HG02938 (cell line): ENCODE measurements at regions not wholly inside any gene's neighbourhood (a gene's known extent, or its start where the extent isn't known, plus 50 kb on each side); places are given as distances from the start of the nearest gene placed in this dataset.

Experiments used
- ATAC-seq: cut with Tn5 transposase; IDR thresholded peaks from one replicate; pipeline ENCODE4 v1.9.1; 2021; ENCODE audit warnings: mild to moderate bottlenecking, moderate library complexity; ENCODE audit not compliant: unreplicated experiment

DNA sequence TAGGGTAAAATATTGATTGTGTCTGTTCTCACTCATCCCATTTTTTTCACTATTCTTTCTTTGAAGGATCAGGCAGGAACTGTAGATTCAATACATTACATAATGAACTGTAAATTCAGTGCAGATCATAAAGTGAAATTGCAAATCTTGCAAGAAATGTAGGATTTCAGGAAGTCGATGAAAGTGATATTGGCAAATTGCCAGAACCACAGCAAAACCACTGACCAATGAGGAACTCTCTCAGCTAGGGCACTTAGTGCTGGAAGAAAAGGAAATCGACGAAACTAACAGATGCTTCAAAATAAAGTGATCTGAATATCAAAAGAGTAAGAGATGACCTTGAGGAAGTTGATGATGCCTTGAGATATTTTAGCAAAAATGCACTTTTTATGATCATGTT, 157.6 kb downstream of the AACS start:
- no peak for ATAC-seq

DNA sequence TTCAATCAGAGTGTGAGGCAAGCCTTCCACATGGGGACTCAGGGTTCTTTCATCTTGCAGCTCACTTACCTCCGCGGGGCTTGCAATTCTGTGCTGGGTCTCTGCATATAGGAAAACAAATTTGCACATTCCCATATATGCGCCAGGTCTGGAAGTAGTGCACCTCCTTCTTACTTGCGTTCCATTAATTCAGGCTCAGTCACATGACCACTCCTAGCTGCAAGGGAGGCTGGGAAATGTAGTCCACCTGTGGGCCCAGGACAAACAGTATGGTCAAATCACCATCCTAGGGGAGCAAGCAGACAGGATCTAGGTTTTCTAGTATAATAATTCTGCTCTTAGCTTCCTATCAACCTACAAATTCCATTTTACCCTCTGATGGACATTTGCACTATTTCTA, 160.4 kb downstream of the AACS start:
- ATAC-seq = no peak

DNA sequence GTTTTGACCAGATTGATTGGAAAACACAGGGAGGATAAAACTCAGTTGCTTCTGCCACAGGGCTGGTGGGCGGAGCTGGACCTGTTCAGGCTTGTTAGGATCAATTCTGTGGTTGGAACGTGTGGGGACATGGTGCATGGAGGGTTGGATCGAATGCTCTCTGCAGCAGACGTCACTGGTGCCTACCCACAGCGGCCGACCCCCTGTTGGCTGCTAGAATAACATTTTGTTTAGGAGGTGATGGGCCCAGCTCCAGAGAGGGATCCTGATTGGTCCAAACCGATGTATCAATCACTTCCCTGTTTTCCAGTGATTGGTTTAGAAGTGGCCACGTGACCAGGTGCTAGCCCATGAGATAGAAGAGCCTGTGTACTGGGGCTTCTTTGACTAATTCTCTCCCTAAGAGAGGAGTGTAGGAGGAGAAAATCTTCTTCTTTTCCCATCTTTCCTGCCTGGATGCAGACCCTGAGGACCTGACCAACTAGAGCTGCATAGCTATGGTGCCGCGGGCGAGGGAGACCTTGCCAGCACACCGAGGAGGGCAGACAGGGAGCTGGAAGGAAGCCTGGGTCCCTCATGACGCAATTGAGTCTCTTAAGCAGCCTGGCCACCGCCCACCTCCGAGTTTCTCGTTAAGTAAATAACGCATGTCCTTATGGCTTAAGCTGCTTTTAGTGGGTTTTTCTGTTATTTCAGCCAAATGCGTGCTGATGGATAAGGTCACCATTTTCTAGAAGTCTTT, 163.5 kb downstream of the AACS start:
- ATAC-seq = no peak

DNA sequence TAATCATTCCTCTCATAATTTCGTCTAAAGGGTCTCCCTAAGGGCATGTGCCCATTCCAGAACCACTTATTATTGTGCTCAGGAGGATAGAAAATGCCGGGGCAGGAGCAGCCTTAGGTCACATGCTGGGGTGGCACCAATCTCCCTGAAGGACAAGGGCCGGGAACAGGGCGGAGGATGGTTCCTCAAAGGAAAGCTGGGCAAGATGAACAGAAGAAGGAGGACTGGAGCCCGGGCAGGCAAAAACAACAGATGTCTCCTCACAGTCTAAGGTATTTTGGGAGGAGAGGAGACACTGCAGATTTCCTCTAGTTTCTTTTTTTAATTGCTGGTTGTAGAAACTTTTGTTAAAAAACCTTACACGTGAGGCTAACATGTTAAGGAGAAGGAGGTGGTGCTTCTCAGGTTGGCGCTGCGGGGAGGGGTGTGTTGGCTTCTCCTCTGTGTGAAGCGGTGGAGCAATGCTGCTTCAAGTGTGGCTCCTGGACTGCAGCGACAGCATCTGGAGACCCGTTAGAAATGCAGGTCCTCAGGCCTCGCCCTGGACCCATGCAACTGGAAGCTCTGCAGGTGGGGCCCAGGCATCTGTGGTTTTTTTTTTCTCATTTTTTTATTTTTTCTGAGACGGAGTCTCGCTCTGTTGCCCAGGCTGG, 164.8 kb downstream of the AACS start:
- no peak for ATAC-seq

DNA sequence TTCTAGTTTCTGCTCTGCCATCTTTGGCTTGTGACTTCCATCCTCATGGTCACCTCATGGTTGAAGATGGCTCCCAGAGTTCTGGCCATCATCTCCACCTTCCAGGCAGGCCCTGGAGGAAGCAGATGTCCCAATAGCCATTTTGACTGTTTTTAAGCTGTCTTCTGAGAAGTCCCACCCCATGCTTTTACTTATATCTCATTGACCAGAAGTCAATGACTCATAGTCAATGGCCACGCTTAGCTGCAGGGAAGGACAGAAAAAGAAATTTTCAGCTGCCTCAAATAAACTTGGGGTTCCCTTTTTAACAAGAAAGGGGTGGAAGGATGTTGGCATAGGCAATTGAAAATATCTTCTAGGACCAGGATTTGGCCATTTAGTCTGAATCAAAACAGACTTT, 168.1 kb downstream of the AACS start:
- no peak for ATAC-seq

DNA sequence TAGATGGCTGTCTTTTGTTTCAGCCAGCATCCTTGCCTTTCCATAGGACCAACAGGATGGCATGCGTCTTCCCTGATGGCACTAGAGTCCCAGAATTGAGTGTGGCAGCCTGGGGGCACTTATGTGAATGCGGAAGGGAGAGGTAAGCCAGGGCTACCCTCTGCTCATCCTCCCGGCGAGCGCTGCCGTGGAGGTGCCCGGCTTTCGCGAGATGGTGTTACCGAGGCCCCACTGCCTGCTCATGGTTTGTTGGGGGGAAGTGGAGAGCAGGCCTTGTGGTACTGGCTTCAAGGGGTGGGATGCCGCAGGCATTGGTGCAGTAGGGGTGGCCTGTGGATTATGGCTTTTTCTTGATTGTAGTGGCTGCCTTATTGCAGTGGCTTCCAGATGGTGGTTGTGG, 174.3 kb downstream of the AACS start:
- no peak for ATAC-seq

DNA sequence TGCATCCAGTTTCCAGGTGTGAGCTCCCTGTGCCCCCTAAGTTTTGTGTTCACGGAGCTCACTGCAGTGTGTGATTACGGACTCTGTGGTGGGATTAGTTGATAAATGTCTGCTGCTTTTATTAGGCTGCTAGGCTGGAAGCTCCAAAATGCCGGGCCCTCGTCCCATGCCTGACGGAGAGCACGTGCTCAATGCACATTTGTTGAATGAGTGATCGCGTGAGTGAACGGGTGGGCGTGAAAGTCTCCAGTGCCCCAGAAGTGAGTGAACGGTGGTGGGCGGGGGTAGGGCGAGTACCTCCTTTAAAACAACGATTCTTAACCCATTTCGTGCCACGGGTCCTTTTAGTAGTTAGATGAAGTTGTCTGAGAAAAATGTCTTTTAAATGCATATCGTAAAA, 175.5 kb downstream of the AACS start:
- ATAC-seq = no peak

DNA sequence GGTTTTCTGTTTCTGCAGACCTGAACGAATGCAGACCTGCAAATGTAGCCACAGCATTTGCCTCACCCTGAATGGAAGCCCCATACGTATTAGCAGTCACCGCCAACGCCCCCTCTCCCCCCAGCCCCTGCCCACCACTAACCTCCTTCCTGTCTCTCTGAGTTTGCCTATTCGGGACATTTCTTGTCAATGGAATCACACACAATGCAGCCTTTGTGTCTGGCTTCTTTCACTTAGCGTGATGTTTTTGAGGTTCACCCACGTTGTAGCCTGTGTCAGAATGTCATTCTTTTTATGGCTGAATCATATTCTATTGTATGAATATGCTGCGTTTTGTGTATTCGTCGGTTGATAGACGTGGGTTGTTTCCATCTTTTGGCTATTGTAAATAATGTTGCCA, 178.6 kb downstream of the AACS start:
- ATAC-seq = no peak

DNA sequence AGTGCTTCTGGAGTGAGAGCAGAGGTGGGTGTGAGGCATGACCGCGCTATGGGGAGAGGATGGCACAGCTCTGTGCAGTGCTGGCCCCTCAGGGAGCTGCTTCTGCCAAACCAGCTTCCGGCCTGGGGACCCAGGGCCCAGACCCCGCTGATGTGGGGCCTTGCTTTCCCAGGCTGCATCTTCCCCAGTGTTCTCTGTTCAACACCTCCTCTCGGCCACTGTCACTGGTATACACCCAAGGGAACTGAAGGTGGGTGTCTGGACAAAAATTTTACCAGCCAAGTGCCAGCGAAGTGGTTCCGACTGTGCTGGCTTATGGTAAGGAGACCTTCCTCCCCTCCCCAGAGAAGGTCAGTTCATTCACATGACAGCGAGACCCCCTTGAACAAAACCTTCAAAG, 179.1 kb downstream of the AACS start:
- ATAC-seq = no peak

DNA sequence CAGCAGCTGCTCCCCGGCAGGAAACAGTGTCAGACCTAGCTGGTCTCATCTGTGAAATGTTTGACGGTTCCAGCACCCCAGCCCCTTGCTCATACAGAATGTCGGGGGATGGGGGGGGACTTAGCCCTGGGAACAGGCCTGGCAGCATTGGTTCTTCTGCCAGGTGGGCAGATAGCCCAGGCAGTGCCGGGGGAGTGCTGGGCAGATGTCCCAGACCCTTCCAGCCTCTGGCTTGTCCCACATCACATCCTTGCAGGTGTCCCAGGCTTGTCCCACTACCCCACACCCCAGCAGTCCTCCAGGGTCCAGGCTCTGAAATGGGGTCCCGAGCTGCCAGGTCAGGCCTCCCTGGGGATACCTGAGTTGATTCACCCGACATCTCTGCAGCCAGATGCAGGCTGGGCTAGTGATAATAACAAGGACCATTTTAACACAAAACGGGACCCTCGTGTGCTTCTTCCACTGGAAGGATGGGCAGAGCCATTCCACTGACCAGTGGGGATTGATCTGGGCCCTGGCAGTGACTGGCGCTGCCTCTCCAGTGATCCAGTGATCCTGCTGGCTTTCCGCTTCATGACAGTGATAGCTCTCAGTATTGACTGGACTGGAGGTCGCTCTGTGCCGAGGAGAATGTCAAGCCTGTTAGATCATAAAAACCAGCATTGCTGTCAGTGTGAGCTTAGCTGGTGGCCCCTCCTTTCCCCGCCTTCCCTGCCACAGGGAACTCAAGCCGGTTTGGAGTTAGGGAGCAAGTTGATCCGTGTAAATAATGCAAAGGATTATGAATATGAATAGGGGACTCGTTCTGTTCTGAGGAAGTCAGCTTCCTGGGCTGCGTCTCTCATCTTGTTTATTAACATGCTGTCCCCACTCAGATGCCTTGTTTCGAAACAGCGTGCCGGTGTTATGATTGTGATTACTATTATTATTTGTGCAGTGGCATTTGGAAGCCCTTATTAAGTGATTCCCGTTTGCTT, 180.6 kb downstream of the AACS start:
- no peak for ATAC-seq

DNA sequence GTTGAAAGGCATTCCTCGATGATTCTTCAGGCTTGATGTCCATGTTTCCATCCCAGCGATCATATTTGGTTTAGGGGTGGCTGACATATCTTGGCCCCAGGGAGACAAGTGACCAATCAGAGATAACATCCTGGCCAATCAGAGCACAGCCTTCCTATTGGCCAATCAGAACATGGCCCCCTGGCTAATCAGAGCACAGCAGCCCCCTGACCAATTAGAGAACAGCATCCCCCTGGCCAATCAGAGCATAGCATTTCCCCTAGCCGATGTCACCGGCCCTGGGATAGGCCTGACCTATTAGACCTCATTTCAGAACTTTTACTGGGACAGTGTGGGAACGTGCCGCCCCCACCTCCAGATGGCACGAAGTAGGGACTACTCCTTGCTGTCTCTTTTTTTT, 182.2 kb downstream of the AACS start:
- no peak for ATAC-seq

DNA sequence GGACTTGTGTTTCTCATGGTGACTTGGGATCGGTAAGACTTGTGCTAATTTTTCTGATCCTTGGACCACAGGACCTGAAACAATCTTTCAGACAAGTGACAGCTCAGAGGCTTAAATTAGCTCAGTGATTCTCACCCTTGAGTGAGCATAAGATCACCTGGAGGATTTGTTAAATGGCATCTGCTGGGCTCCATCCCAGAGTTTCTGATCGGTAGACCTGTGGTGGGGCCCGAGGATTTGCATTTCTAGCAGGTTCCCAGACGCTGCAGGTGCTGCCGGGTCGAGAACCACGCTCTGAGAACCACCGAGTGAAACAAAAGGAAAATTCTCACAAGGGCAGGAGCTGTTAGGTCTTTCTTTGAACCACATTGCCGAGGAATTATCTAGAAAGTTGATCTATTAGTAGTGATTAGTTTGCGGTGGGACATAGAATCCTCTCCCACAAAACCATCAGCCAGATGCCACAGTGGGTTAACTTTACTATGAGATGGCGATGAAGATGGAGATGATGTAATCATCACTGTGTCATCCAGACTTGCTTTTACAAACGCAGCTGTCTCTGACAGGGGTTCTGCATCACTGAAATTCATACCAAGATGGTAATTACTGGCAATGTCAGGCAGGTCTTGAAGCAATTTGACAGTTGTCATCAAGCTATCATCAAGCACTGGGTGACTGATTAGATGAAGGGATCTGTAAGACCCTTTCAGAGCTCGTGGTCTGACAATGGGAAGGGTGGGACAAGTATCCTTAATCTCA, 184.0 kb downstream of the AACS start:
- no peak for ATAC-seq

DNA sequence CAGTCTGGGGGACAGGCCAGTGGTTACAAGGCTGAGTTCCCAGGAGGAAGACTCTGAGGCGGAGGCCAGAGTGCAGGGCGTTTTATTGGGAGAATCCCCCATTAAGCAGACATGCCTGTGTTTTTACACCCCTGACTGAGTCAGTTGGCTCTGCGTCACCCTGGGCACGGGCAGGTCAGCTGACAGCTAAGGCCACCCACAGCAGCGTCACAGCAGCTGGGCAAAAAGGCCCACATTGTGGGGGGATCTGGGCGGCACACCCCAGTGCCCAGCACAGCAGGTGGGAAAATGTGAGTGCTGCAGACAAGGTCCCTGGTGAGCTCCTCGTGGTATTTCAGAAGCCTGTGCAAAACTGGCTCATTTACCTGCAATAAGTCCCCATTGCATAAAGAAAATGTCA, 184.7 kb downstream of the AACS start:
- no peak for ATAC-seq

DNA sequence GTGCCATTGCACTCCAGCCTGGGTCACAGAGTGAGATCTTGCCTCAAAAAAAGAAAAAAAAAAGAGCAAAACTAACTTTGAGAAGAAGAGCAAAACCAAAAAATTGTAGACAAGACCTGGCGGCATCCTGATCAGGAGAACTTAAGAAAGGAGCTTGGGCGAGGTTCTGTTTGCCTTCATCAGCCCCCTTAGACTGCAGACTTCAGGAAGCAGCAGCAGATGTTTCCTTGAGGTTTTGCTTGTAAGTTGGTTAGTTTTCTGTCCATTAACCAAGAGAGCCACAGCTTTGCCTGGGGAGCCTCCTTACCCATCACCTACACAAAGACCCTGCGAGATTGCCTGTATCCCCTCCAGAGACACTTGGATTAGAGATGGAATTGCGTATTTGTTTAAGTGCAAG, 189.0 kb downstream of the AACS start:
- no peak for ATAC-seq

DNA sequence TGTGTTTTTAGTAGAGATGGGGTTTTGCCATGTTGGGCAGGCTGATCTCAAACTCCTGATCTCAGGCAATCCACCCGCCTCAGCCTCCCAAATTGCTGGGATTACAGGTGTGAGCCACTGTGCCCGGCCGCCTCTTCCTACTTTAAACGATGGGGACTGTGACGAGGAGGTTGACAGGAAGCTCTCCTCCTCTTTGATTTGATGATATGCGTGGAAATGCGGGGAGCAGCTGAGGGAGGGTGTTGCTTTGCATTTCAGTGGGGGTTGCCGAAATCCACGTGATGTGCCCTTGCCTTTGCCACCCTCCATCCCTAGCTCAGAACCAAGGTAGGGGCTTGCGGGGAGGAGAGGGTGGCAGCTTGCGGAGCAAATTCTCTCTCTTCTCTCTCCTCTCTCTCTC, 189.6 kb downstream of the AACS start:
- no peak for ATAC-seq

DNA sequence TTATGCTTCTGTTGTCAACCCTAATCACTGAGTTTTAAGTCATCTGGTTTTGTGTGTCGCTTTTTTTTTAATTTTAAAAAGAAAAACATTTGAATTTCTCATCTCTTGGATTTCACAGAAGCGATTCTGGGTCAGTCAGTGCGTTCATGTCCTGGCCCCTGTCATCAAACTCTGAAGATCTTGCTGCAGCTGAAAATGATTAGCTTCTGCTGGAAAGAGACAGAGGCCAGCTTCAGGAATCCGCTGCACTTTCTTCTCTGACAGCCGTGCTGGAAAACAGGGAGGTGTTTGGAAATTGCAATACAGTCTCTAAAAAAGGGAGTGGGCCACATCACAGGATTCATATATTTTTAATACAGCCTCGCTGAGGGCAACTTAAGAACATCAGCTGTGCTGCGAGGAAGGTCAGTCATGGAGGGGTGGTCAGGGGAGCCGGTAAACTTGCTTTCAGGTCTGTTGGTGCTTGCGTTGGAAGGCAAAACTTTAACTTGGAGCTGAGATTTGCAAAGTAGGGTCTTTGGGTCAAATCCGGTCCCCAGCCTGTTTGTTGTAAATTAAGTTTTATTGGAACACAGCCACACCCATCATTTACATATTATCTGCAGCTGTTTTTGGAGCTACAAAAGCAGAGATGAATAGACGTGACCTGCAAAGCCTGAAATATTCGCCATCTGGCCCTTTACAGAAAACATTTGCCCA, 190.8 kb downstream of the AACS start:
- ATAC-seq = no peak

DNA sequence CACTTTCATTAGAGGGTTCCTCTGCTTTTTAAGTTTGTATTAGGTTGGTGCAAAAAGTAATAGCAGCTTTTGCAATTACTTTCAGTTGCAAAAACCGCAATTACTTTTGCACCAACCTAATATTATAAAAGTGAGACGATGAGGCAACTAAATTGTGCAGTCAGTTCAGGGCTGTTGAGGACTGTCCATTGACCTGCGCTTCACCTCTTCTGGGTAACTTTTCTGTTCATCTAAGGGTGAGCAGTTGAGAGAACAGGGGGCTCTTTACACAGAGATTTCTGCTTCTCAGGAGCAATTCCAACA, 191.3 kb downstream of the AACS start:
- no peak for ATAC-seq

DNA sequence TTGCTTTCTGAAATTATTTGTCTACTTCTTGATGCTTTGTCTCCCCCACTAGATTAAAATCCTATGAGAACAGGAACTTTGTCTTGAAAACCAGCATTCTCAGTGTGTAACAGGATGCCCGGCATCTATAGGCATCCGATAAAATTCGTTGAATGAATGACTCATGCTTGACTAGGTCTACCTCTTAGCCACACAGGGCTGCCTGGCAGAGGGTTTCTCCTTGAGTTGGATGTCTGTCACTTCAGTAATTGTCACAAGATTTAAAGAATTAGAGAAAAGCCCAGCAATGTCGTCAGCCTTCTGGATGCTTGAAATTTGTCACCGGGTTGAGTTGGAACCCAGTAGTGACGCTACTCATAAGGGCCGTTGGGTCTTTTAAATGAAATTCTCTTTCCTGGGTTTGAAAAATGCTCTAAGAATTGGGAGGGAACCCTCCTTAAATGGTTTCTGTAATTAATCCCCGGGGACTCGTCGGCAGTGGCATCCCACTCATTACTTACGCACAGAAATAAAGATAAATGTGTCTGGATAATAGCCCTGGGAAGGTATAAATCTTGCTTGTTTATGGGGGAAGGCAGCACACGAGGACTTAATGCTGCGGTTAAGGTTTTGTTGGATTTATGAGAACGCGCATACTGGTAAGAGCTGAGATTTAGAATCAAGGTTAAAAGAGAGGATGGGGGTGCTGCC, 194.1 kb downstream of the AACS start:
- ATAC-seq = no peak

DNA sequence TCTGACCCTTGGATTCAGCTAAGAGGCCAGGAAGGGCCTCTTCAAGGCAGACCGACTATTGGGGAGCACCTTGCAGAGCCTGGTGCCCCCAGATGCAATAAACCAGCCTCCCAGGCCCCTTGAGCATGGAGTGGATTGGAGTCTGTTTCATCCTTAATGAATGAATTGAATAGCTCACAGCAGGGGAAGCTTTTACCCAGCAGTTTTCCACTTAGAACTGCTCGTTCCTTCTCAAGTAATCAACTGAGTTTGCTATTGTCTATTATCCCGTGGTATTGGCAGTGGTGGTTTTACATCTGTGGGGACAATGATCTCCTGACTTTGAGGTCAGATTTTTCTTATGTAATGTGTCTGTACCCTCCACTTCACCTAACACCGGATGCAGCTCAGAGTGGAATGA, 197.6 kb downstream of the AACS start:
- ATAC-seq = no peak

DNA sequence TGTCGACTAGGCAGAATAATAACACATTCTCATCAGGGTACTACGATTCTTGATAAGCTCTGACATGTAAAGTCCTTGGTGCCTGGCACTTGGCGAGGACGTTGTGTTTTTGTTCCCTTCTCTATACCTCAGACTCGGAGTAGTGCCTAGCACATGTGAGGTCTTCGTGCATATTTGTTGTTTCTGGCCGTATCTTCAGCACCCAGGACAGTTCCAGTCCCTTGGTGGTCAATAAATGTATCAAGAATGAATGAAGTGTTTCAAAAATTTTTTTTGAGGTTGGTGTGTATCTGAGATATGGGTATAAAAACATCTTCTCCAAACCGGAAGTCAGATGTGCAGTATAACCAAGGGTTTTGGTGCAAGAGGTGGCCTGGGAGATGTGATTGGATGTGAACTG, 198.2 kb downstream of the AACS start:
- no peak for ATAC-seq
